ENCODE measurements at regions not wholly inside any gene's neighbourhood (a gene's known extent, or its start where the extent isn't known, plus 50 kb on each side); places are given as distances from the start of the nearest gene placed in this dataset.

GRCh38 chr2:19746137-19746600 is 155.6 kb downstream of the TTC32 start:
- Histone ChIP-seq H3K27ac (ENCODE audit: low read length) (no peak overlapping the region), H3F3A (ENCODE audit: low read length, unreplicated experiment) (no peaks in the 10 kb centered on the region), H3K9me3 (ENCODE audit: low read length) (no peaks in the 10 kb centered on the region), H3K79me2 (ENCODE audit: low read length) (no peaks in the 10 kb centered on the region), H3K4me3 (ENCODE audit: low read length) (no peak overlapping the region), H3K4me2 (ENCODE audit: low read length) (no peak overlapping the region), H3K9me2 (replicated peaks; ENCODE audit: low read length) (no peaks in the 10 kb centered on the region), H3K9ac (ENCODE audit: low read length) (no peak overlapping the region), H3K27me3 (ENCODE audit: low read length) (no peaks in the 10 kb centered on the region), H3K4me1 (ENCODE audit: insufficient read depth, low read length) (peaks cover 17% of the 10 kb centered on the region), H2AFZ (ENCODE audit: low read length) (no peak overlapping the region), H3K36me3 (ENCODE audit: low read depth, low read length) (no peaks in the 10 kb centered on the region), H4K20me1 (ENCODE audit: low read length) (no peaks in the 10 kb centered on the region)
- ATAC-seq (no peak), DNase-seq (no peak)
- TF ChIP-seq EZH2 (IDR thresholded peaks at IDR 0.05; ENCODE audit: low read length, unreplicated experiment) (no peak), EZH2phosphoT487 (IDR thresholded peaks at IDR 0.05; ENCODE audit: borderline replicate concordance, low read length) (no peak)
- POLR2A ChIA-PET (ENCODE audit: unreplicated experiment): no interaction called here
- CTCF ChIA-PET: interaction anchor here (0.6 kb wide), 1 partner anchor 377 kb away, joined by 4 read pairs; no protein-coding TSS in a partner anchor
- intact Hi-C loops (cut with micrococcal nuclease): loop anchor here (2.0 kb wide), 1 partner anchor 377 kb away; no protein-coding TSS in a partner anchor
- BruUV-seq (replicated peaks): no TSS peak

GRCh38 chr2:19745318-19746136 is 156.3 kb downstream of the TTC32 start:
- Histone ChIP-seq H2AFZ (ENCODE audit: low read length) (no peak overlapping the region), H3K27me3 (ENCODE audit: low read length) (no peaks in the 10 kb centered on the region), H3K4me2 (ENCODE audit: low read length) (no peak overlapping the region), H3K4me1 (ENCODE audit: insufficient read depth, low read length) (peaks cover 17% of the 10 kb centered on the region), H3K9ac (ENCODE audit: low read length) (no peak overlapping the region), H3F3A (ENCODE audit: low read length, unreplicated experiment) (no peaks in the 10 kb centered on the region), H3K79me2 (ENCODE audit: low read length) (no peaks in the 10 kb centered on the region), H3K4me3 (ENCODE audit: low read length) (no peak overlapping the region), H3K9me2 (replicated peaks; ENCODE audit: low read length) (no peaks in the 10 kb centered on the region), H4K20me1 (ENCODE audit: low read length) (no peaks in the 10 kb centered on the region), H3K27ac (ENCODE audit: low read length) (no peak overlapping the region), H3K9me3 (ENCODE audit: low read length) (no peaks in the 10 kb centered on the region), H3K36me3 (ENCODE audit: low read depth, low read length) (no peaks in the 10 kb centered on the region)
- CTCF ChIA-PET: no interaction called here
- POLR2A ChIA-PET (ENCODE audit: unreplicated experiment): no interaction called here
- no peak for ATAC-seq
- BruUV-seq (replicated peaks): no TSS peak
- TF ChIP-seq EZH2phosphoT487 (IDR thresholded peaks at IDR 0.05; ENCODE audit: borderline replicate concordance, low read length): no peak
- no peak for DNase-seq
- intact Hi-C loops (cut with micrococcal nuclease): loop anchor here (2.0 kb wide), 1 partner anchor 377 kb away; no protein-coding TSS in a partner anchor

- H3K36me3 ChIP-seq (ENCODE audit: low read depth, low read length): no peaks in the 10 kb centered on the region
- CTCF ChIA-PET: no interaction called here
- no peaks in the 10 kb centered on the region for H3K27me3 ChIP-seq (ENCODE audit: low read length)
- no peak overlapping the region for H3K4me2 ChIP-seq (ENCODE audit: low read length)
- H4K20me1 ChIP-seq (ENCODE audit: low read length): no peaks in the 10 kb centered on the region
- H3K4me3 ChIP-seq (ENCODE audit: low read length): no peak overlapping the region
- H3K4me1 ChIP-seq (ENCODE audit: insufficient read depth, low read length): peaks cover 15% of the 10 kb centered on the region
- DNase-seq (no peak), ATAC-seq (no peak)
- H3K9ac ChIP-seq (ENCODE audit: low read length): no peak overlapping the region
- H3K79me2 ChIP-seq (ENCODE audit: low read length): no peaks in the 10 kb centered on the region
- BruUV-seq (replicated peaks): no TSS peak
- no peaks in the 10 kb centered on the region for H3F3A ChIP-seq (ENCODE audit: low read length, unreplicated experiment)
- H2AFZ ChIP-seq (ENCODE audit: low read length): no peak overlapping the region
- H3K27ac ChIP-seq (ENCODE audit: low read length): no peak overlapping the region
- H3K9me3 ChIP-seq (ENCODE audit: low read length): no peaks in the 10 kb centered on the region
- intact Hi-C loops (cut with micrococcal nuclease): no loop called here
- POLR2A ChIA-PET (ENCODE audit: unreplicated experiment): no interaction called here
- TF ChIP-seq EZH2phosphoT487 (IDR thresholded peaks at IDR 0.05; ENCODE audit: borderline replicate concordance, low read length): no peak
- H3K9me2 ChIP-seq (replicated peaks; ENCODE audit: low read length): no peaks in the 10 kb centered on the region
Measured at GRCh38 chr2:19744456-19745199, 157.2 kb downstream of the TTC32 start.

- no peaks in the 10 kb centered on the region for H3K9me2 ChIP-seq (replicated peaks; ENCODE audit: low read length)
- H3K79me2 ChIP-seq (ENCODE audit: low read length): no peaks in the 10 kb centered on the region
- BruUV-seq (replicated peaks): no TSS peak
- TF ChIP-seq EZH2 (IDR thresholded peaks at IDR 0.05; ENCODE audit: low read length, unreplicated experiment) (no peak), CTCF (conservative IDR thresholded peaks at IDR 0.05; ENCODE audit: low read depth, low read length) (no peak), EZH2phosphoT487 (IDR thresholded peaks at IDR 0.05; ENCODE audit: borderline replicate concordance, low read length) (no peak)
- peaks cover 5% of the 10 kb centered on the region for H3K4me1 ChIP-seq (ENCODE audit: insufficient read depth, low read length)
- no peaks in the 10 kb centered on the region for H3F3A ChIP-seq (ENCODE audit: low read length, unreplicated experiment)
- no peaks in the 10 kb centered on the region for H4K20me1 ChIP-seq (ENCODE audit: low read length)
- no peak overlapping the region for H3K4me3 ChIP-seq (ENCODE audit: low read length)
- no peak overlapping the region for H2AFZ ChIP-seq (ENCODE audit: low read length)
- H3K36me3 ChIP-seq (ENCODE audit: low read depth, low read length): no peaks in the 10 kb centered on the region
- POLR2A ChIA-PET (ENCODE audit: unreplicated experiment): no interaction called here
- ATAC-seq: no peak
- intact Hi-C loops (cut with micrococcal nuclease): no loop called here
- no peaks in the 10 kb centered on the region for H3K9me3 ChIP-seq (ENCODE audit: low read length)
- H3K27ac ChIP-seq (ENCODE audit: low read length): no peak overlapping the region
- H3K27me3 ChIP-seq (ENCODE audit: low read length): no peaks in the 10 kb centered on the region
- no peak overlapping the region for H3K4me2 ChIP-seq (ENCODE audit: low read length)
- DNase-seq: no peak
- H3K9ac ChIP-seq (ENCODE audit: low read length): no peak overlapping the region
- CTCF ChIA-PET: no interaction called here
Measured at GRCh38 chr2:19743641-19744040, 158.1 kb downstream of the TTC32 start.

Data from PC-3 (cell line).